Stimulated activated CD4-positive, alpha-beta T cell treated with anti-CD3 and anti-CD28 coated beads, Interleukin-15, amount 100 ng/mL, for 48 hours (primary cell): ENCODE measurements at regions not wholly inside any gene's neighbourhood (a gene's known extent, or its start where the extent isn't known, plus 50 kb on each side); places are given as distances from the start of the nearest gene placed in this dataset.

Experiments used
- DNase-seq, 2 donors: peaks; one replicate each; pipeline ENCODE4 v3.0.0-alpha.2; 2020; ENCODE audit warnings: low read depth in 2 of 2

GRCh38 chr2:47236503-47237215 lies 60.3 kb upstream of the CALM2 start:
- DNase-seq, result no peak

- no peak for DNase-seq
Observed at GRCh38 chr2:47235132-47235531, 58.8 kb upstream of the CALM2 start.

GRCh38 chr2:47234456-47234855 lies 58.1 kb upstream of the CALM2 start:
- DNase-seq, result no peak

GRCh38 chr2:47232738-47233415 lies 56.6 kb upstream of the CALM2 start:
- no peak for DNase-seq

GRCh38 chr2:47230418-47230817 lies 54.1 kb upstream of the CALM2 start:
- DNase-seq, result no peak

- DNase-seq, result no peak
Observed at GRCh38 chr2:47227532-47228279, 51.4 kb upstream of the CALM2 start.

- no peak for DNase-seq
Observed at GRCh38 chr2:47226923-47227220, 50.6 kb upstream of the CALM2 start.

- no peak for DNase-seq
Observed at GRCh38 chr2:47226132-47226922, 50.0 kb upstream of the CALM2 start.
